Left ventricle myocardium inferior (tissue), 1 donor: ENCODE measurements at regions not wholly inside any gene's neighbourhood (a gene's known extent, or its start where the extent isn't known, plus 50 kb on each side); places are given as distances from the start of the nearest gene placed in this dataset.

Experiments used
- DNase-seq: peaks from one replicate; pipeline ENCODE4 v3.0.0-alpha.2; 2020
- H3K27ac ChIP-seq: fragments of 200-600 bp; replicated peaks from 2 replicates; pipeline ENCODE4 v1.8.0; 2021
- H3K27me3 ChIP-seq: fragments of 200-600 bp; 2 replicates; pipeline ENCODE4 v1.8.0; 2021; ENCODE audit warnings: low read depth
- H3K36me3 ChIP-seq: fragments of 200-600 bp; 2 replicates; pipeline ENCODE4 v1.8.0; 2021
- H3K4me1 ChIP-seq: fragments of 200-600 bp; 2 replicates; pipeline ENCODE4 v1.8.0; 2021
- H3K4me3 ChIP-seq: fragments of 200-600 bp; 2 replicates; pipeline ENCODE4 v1.8.0; 2021; ENCODE audit warnings: mild to moderate bottlenecking, moderate library complexity
- H3K9me3 ChIP-seq: fragments of 200-600 bp; replicated peaks from 2 replicates; pipeline ENCODE4 v1.8.0; 2021
- CTCF ChIP-seq: fragments of 200-600 bp; IDR thresholded peaks from 2 replicates; pipeline ENCODE4 v1.8.0; 2021; ENCODE audit warnings: antibody characterized with exemption, mild to moderate bottlenecking, borderline replicate concordance
- intact Hi-C: fragments of 100-400 bp; cut with micrococcal nuclease; formaldehyde crosslinking; loops from one replicate; pipeline ENCODE4 v1.11.0; 2022
- donor health status: DM: no; HTN: yes; CAD: no; lungs with severe emphysema.

- Histone ChIP-seq H3K27me3 (peaks cover 6% of the 10 kb centered on the region), H3K36me3 (no peaks in the 10 kb centered on the region), H3K4me1 (no peaks in the 10 kb centered on the region), H3K27ac (no peak overlapping the region), H3K4me3 (no peak overlapping the region), H3K9me3 (no peaks in the 10 kb centered on the region)
- intact Hi-C loops = no loop called here
- TF ChIP-seq CTCF = no peak
- DNase-seq = no peak
Measured at GRCh38 chr13:109374609-109375200, 411.7 kb downstream of the IRS2 start.

- no peaks in the 10 kb centered on the region for H3K36me3 ChIP-seq
- no peak overlapping the region for H3K4me3 ChIP-seq
- DNase-seq = no peak
- no peaks in the 10 kb centered on the region for H3K4me1 ChIP-seq
- intact Hi-C loops = no loop called here
- H3K27ac ChIP-seq = no peak overlapping the region
- no peak for TF ChIP-seq CTCF
- H3K27me3 ChIP-seq = peaks cover 6% of the 10 kb centered on the region
- H3K9me3 ChIP-seq = no peaks in the 10 kb centered on the region
Measured at GRCh38 chr13:109372666-109373065, 413.7 kb downstream of the IRS2 start.

GRCh38 chr13:109371066-109371465, 415.3 kb downstream of the IRS2 start:
- Histone ChIP-seq H3K9me3 (no peaks in the 10 kb centered on the region), H3K27me3 (peaks cover 6% of the 10 kb centered on the region), H3K4me3 (no peak overlapping the region), H3K27ac (no peak overlapping the region), H3K4me1 (no peaks in the 10 kb centered on the region), H3K36me3 (no peaks in the 10 kb centered on the region)
- intact Hi-C loops = no loop called here
- TF ChIP-seq CTCF = no peak
- DNase-seq = no peak

GRCh38 chr13:109370496-109370895, 415.9 kb downstream of the IRS2 start:
- intact Hi-C loops = no loop called here
- no peak for TF ChIP-seq CTCF
- Histone ChIP-seq H3K9me3 (peaks cover 3% of the 10 kb centered on the region), H3K4me1 (no peaks in the 10 kb centered on the region), H3K27ac (no peak overlapping the region), H3K4me3 (no peak overlapping the region), H3K27me3 (peaks cover 6% of the 10 kb centered on the region), H3K36me3 (no peaks in the 10 kb centered on the region)
- DNase-seq = no peak

GRCh38 chr13:109369353-109370052, 416.9 kb downstream of the IRS2 start:
- intact Hi-C loops = no loop called here
- H3K27ac ChIP-seq = no peak overlapping the region
- TF ChIP-seq CTCF = no peak

More at GRCh38 chr13:109369353-109370052, 416.9 kb downstream of the IRS2 start:
- no peaks in the 10 kb centered on the region for H3K36me3 ChIP-seq
- peaks cover 6% of the 10 kb centered on the region for H3K27me3 ChIP-seq
- DNase-seq = no peak
- H3K9me3 ChIP-seq = peaks cover 9% of the 10 kb centered on the region
- no peak overlapping the region for H3K4me3 ChIP-seq
- no peaks in the 10 kb centered on the region for H3K4me1 ChIP-seq
